Dedifferentiated amniotic fluid mesenchymal stem cell (primary cell): ENCODE measurements at regions not wholly inside any gene's neighbourhood (a gene's known extent, or its start where the extent isn't known, plus 50 kb on each side); places are given as distances from the start of the nearest gene placed in this dataset.

Source experiments
- DNase-seq: peaks from one replicate; pipeline ENCODE4 v3.0.0-alpha.2; 2016; ENCODE audit errors: extremely low spot score

DNA sequence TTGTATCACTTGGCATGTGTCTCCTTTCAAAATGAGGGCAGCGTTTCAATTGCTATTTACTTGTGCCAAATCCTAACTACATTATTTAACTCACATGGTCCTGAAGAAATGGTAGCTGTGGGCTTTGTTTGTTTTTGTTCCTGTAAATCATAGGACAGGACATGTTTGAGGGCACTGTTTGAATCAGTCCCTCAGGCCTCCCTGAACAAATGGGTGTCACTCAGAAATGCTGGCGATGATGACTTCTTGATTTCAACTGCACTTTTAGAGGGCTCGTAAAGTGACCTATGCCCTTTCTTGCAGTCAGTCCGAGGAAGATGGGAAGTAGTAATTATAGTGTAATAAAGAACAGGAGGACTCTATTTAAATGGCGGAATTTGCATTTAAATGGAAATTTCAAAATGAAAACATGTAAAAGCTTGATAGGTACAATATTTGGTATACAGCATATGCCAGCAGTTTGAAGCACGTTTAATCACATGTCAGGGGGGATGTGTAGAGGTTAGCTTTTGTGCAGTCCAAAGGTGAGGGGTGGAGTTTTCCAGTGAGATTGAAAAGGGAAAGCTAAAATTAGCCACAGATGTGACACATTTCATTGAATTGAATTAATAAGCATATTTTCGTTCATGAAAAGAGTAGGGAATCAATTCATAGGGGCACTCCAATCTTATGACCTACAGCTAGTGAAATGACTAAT is 1958.7 kb upstream of the IGFBP7 start:
- DNase-seq: no peak

DNA sequence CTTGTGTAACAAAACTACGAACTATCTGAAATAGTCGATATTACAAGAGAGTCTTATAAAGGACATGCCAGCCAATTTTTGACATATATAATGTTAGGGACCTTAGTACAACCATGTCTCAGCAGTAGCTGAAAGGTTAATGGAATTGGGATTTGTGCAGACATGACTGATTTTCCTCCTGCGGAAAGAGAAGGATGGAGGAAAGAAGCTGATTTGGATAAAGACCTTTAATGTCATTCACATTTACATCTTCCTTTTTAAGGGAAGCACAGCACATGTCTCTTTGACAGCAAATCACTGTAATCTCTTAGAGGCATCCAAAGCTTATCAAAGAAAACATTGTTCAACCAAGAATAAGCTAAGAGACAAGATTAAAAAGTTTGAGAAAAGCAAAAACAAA is 1976.2 kb upstream of the IGFBP7 start:
- no peak for DNase-seq

DNA sequence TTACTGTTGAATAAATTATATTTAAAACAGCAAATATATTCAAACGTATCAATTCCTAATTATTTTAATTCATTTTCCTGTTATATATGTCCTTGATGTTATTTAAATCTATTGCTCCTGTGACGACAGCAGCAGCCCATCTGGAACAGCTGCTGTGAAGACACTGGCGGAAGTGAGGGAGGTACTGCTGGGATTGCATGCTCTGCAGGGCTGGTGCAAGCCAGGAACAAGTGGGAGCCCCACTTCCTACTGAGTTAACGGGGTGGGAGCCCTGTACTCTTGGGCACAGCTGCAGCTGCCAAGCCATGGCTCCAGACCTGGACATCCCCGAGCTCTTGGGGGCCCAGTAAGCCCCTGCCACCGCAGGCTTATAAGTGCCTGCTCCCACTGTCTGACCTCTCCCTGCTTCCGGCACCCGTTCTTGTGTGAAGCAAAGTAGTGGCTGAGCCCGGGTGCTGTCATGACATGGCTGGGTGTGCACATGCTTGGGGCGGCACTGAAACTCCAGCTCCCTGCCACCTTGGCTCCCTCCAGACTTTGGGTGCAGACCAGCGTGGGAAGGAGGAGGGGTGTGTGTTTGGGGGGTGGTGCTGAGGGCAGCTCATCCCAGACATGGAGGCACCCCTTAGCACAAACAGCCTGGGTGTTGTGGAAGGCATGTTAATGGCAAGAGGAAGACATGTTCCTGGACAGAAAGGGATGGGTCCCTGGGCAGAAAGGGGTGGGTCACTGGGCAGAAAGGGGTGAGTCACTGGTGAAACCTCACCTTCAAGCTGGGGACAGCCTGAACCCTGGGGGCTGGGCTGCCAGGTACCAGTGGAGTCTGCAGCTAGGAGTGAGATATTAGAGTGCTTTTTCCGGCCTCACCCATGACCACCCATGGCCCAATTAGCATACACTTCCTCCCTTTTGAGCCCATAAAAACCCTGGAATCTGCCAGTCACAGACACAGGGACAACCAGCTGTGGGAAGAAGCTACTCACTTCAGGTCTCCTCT is 1981.3 kb upstream of the IGFBP7 start:
- no peak for DNase-seq

DNA sequence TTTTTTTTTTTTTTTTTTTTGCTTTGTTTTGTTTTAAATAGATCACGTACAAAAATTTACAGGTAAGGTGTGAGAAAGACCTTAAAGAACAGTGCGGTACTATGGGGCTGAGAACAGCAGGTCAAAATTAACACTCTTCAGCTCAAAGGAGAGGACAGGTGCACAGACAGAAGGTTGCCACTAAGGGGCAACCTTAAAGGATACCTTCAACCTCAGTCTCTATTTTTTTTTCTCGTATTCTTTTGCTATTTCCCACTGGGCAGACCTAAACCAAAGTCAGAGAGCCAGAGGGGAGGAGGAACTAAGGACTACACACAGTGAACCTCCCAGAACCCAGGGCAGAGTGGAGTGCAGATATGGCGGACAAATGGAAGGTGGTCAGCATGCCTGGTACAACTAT is 1984.3 kb upstream of the IGFBP7 start:
- DNase-seq: no peak

DNA sequence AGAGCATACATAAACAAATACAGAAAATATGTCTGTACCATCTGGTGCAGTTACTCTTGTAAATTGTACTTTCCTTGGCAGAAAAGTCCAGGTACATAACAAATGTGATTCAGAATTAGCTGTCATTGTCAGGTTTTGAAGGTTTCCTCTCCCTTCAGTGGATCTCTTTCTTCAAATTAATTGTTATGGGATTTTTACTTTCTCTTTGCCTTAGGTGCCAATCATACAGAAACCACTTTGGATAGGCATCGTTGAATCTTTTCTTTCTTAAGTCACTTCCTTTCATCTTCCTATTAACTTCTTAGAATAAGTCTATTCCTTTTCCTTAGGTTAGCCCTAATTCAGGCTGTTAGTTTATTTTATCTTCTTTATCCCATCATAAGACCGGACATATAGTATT is 1992.1 kb upstream of the IGFBP7 start:
- no peak for DNase-seq

DNA sequence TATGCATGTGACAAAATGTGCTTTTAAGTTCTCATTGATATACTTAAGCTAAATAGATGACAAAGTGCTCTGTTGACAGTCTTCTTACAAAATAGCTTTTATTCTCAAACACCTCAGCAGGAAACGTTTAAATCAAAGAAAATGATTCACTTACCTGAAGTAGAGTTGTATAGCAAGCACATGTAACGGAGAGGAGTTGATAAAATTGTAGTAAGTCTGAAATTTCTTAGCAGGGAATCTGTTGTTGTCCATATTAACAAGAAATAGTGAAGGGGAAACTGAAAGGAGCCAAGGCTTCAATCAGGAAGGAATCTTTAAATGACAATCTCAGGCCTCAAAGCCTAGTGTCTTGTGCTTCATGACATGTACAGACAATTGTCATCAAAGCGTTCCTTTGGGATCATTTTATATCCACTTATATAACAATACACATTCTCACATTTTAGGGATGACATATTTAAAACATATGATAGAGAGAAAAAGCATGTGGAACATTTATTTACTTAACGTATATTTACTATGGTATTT is 2010.2 kb upstream of the IGFBP7 start:
- DNase-seq: no peak

DNA sequence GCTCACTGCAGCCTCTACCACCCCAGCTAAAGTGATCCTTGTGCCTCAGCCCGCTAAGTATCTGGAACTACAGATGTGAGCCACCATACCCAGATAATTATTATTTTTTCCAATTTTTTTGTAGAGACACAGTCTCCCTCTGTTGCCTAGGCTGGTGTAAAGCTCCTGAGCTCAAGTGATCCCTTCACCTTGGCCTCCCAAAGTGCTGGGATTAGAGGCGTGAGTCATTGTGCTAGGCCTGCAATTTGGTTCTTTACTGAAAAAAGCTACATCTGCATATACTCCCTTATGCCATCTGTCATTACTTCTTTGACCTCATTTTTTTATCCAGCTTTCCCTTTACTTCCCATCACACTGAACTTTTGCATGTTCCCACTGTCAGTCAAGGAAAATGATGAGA is 2012.4 kb upstream of the IGFBP7 start:
- DNase-seq: no peak

DNA sequence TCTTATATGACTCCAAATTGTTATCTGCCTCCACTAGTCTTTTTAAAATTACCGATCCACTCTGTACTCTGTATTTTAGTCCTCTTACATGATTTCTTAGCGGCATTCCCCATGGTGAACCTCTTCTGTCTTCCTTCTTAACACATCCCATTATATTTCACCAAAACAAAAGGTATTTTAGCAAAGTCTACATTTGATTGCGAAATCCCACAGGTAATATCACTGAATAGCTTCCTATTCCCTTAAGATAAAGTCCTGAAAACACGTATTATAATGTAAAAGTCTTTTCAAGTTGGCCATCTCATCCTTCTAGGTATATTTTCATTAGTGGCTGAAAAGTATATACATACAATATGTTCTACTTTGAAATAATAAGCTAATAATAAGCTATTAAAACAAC is 2016.0 kb upstream of the IGFBP7 start:
- no peak for DNase-seq

DNA sequence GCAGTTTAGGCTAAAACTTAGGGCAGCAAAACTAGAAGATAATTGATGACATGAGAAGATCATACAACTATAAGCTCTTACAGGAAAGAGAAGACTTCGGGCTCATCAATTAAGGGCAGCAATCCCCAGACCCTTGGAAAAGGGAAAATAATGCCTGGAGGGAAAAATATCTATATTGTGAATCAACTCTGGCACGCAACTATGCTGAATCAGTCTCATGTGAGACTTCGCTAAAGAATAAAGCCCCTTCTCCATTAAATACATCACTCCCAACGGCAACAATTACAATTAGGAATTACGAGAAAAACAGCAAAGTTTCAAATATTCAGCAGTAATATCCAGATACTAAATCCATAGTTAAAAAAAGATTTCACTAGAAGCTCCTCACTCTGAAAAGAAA is 2016.8 kb upstream of the IGFBP7 start:
- no peak for DNase-seq

DNA sequence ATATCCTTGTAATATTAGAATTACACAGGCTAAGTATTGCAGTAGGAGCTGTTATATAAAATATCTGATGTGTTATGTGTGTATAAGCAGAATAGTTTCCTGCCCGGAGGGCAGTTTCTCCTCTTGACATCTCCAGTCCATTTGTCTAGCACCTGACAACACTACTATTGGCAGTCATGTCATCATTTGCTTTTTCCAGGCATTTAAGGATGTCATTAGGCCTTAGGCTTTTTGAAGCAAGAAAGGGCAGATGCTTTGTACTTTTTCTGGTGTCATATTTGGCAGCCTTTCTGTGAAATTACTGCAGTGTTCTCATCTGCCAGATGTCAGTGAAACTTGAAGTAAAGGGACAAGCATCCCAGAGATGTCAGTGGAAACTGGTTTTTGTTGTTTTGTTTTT is 2017.6 kb upstream of the IGFBP7 start:
- DNase-seq: no peak

DNA sequence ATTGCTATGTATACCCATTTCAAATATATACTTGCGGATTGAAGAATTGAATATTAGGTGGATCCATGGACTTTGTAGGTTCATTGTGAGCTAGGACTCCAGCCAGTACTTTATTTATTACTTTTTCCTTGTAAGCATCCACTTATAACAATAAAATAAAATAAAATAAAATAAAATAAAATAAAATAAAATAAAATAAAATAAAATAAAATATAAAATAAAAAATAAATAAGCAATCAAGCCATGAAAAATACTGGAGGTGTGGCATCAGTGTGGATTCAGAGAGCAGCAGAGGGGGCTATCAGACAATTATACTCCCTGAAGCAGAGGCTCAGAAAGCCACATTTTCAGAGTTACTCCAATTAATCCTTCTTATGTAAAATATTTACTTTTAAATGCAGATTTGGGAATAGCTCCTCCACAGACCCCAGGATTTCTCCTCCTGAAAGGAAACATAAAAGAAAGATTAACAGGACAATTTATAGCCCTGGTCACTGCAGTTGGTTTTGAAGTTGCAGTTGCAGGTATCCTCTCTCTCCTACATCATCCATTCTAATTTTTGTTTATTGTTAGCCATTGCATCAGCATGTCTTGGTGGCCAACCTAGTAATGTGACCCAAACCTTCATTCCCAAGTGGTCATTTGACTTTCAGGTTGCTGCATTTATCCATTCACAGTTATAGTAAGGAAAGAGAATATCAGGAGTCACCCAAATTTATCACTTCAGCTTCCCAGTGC is 2025.2 kb upstream of the IGFBP7 start:
- DNase-seq: no peak

DNA sequence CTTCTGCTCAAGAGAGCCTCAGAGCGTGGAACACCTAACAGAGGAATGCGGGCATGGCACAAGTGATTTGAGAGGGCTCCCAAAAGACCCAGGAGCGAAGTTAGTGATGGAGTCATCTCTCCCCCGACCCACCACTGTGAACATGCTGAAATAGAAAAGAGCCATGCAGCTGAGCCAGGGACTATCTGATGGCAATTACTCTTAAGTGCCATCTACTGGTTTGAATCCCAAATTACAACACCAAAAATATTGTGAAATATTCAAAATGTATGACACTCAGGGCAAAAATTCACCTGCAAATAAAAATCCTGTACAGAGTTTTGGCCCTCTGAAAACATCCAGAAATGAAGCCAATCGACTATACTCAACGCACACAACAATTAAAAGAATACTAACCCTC is 2038.9 kb upstream of the ADGRL3 start:
- DNase-seq: no peak

DNA sequence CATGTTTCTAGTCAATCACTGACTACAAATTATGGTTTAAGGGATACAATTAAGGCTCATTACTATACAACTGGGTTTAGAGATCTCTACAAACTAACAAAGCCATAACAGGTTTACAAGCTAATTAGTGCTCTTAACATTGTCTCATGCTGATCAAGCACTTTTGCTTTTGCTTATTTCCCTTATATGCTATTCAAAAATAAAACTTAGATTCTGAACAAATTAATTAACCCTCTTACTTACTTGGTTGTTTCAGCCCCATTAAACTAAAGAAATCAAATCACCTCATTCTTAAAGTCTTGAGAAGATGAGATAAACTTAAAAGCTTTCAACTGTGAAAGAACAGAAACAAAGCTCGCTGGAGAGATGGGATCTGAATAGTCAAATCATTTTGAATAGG is 2024.5 kb upstream of the ADGRL3 start:
- DNase-seq: no peak

DNA sequence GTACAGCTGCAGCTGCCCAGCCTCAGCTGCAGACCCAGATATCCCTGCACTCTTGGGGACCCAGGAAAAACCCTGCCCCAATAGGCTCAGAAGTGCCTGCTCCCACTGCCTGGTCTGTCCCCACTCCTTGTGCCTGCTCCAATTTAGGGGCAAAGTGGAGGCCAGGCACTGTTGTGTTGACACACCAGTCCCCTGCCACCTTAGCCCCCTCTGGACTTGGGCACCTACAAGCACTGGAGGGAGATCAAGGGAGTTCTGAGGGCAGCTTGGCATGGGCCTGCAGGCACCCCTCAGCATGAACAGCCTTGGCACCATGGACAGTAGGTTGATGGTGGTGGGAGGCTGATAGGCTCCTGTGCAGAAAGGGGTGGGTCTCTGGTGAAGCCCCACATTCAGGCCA is 2020.8 kb upstream of the ADGRL3 start:
- no peak for DNase-seq

DNA sequence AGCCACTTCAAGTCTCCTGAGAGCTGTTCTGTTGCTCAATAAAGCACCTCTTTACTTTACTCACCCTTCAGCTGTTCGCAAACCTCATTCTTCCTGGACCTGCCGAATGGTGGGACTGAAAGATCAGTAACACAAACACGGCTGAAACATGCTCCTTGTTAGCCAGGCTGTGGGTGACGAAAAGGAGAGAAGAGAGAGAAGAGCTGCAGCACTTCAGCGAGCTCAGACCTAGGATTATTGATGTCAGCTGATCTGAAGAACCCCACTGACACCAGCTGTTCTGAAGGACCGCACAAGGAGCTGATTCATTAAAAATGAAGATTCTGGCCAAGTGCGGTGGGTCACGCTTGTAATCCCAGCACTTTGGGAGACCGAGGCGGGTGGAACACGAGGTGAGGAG is 2020.0 kb upstream of the ADGRL3 start:
- no peak for DNase-seq

DNA sequence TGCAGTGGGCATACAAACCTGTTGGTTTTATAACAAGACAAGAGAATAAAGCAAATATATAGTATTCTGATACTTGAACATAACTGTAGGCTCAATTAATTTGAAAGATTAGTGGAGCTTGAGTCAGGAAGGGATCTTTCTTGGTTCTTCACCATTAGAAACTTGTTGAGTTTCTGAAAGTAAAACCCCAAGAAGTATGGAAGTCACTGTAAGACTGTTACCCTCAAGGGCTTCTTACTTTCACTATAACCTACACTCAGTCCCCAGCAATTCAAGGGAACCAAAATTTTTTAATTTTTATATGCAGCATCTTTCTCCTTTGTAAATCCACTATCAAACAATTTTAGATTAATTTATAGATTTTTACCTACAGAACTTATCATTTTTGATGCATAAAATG is 2019.2 kb upstream of the ADGRL3 start:
- no peak for DNase-seq

DNA sequence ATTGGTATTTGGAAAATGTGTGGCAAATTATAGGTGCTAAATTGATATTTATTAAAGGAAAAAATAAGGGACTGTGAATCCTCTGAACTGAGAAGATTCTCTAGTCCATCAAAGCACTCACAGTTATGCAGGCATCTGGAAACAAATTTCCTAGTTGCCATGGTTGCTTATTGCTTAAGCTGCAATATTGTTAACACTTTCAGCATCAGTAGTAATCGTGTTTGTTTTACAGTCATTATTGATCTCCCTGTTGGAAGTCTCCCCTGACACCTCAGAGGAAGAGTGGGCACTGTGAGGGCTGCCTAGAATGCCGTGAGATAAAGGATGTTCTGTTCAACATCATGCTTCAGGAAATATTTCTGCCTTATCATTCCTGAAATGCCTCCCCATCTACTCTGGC is 2004.3 kb upstream of the ADGRL3 start:
- no peak for DNase-seq

DNA sequence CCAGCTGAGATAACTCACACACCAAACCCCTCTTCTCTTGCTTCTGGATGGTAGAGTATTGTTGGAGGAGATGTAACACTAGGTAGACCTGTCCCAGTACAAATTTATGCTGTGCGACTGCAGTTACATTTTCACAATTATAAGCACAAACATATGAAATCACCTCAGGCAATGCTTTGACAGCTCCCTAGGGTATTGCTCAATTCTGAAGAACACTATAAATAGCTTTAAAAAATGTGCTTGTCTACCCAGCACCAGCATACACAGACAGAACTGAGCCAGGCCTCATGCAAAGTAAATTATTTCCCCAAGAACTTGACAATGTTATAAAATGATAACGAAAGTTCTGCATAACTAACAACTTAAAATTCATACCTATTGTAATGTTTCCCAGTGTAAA is 1999.1 kb upstream of the ADGRL3 start:
- DNase-seq: no peak

DNA sequence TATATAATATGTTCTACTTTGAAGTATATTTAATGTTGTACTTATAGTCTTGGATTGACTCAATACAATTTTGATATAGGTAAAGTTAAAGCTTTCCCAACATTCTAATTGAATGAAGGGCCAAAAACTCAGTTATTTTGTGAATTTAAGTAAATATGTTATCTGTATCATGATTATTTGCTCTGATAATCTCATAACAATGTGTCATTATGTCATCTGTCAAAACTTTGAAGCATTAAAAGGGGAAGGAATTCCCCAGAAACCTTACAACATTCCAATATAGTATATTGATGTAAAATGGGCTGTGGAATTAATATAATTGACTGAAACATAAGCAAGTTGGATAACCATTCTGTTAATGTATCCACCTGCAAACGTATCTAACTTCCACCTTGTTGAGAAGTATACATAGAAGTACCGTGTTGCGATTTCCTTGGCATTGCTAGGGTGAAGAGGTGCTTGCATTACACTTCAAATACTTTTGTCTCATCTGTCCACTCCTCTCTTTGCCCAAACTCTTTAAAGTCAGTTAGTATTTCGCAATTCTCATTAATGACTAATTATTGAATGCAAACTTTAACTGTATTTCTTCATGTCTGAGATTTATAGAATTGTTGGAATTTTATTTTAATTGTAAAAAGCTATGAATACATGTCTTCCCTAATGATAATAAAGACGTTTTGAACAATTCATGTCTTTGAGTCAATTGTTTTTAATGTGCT is 1982.1 kb upstream of the ADGRL3 start:
- no peak for DNase-seq

DNA sequence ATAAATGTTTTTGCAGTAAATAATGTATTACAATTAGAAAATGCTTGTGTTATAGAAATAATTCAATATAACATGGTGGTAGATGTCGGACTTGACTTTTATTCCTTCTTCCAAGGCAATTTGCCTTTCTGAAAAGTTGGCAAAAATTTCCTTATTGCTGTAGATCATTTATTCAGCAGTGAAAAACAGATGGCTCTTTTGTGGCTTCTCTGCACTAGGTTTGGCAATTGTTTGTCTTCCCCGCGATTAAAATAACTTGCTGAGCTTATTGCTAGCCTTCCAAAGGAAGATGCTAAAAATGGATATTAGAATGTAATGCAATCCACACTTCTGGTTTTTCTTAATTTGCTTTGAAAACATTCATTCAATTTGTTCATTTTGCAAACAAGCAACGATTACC is 1977.9 kb upstream of the ADGRL3 start:
- no peak for DNase-seq

DNA sequence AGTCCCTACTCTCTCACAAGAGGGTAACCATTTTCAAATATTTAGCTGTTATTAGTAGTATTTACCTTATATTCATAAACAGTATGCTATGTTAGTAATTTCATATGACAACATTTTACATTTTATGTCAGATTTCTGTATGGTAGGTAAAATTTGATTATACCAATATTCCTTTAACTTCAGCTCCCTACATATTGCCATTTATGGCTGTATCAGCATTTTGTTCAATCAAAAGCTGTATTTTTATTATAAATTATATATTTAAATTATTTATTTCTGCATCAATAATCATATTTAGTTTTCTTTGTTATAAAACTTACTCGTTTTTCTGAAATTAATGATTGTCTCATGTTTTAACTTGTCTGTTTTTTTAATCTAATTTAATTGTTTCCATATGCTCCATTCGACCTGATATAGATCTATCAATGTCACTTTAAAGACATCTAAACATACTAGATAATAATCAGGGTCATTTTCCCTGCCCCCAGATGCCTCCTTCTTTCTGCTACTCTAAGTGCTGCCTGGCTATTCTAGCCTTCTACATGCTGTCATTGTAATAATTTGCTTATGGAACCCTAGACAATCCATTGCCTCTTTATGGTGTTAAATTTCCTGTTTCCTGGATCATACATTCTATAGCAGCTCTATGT is 1976.7 kb upstream of the ADGRL3 start:
- no peak for DNase-seq
